Left renal cortex interstitium (tissue), 4 donors: ENCODE measurements at regions not wholly inside any gene's neighbourhood (a gene's known extent, or its start where the extent isn't known, plus 50 kb on each side); places are given as distances from the start of the nearest gene placed in this dataset.
"Not testable (repeated sequence)": the region's sequence is repeated elsewhere in the genome, so short reads cannot be mapped to it uniquely, and the experiment has no call there.

Experiments used
- DNase-seq, 4 donors: peaks; one replicate each; pipeline ENCODE4 v3.0.0-alpha.2; 2013; ENCODE audit warnings: low read depth in 4 of 4, low spot score in 2 of 4, missing footprints in 1 of 4

DNA sequence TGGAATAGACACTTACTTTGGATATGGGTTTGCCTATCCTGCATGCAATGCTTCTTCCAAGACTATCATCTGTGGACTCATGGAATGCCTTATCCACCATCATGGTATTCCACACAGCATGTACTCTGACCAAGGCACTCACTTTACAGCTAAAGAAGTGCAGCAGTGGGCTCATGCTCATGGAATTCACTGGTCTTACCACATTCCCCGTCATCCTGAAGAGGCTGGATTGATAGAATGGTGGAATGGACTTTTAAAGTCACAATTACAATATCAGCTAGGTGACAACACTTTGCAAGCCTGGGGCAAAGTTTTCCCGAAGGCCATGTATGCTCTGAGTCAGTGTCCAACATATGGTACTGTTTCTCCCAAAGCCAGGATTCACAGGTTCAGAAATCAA lies 199.1 kb downstream of the GJA1 start:
- not testable (repeated sequence) for DNase-seq

DNA sequence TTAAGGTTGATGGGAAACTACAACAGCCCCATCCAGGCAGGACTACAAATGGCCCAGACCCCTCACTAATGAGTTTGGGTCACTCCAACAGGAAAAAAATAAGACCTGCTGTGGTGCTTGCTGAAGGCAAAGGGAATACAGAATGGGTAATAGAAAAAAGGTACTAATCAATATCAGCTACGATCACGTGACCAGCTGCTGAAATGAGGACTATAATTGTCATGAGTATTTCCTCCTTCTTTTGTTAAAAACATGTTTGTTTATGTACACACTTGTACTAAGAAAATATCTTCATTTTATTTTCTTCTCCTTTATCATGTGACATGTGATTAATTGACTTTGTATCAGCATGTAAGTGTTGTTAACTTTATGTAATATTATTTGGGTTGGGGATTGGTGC lies 199.9 kb downstream of the GJA1 start:
- DNase-seq: no peak

GRCh38 chr6:121636217-121636616 lies 200.8 kb downstream of the GJA1 start:
- DNase-seq: not testable (repeated sequence)

DNA sequence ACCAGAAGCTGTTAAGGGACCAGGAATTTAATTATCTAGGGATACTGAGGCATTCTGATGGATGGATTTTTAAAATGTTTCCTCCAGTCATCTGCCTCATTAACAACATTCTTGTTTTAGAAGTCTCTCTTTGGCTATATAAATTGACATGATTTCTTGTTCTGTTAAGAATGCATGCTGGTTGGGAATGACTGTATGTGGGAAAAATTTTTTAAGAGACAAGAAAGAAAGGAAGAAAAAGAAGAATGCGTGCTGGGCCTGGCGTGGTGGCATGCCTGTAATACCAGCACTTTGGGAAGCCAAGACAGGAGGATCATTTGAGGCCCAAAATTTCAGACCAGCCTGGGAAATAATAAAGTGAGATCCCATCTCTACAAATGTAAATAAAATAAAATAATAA lies 203.6 kb downstream of the GJA1 start:
- DNase-seq: no peak

GRCh38 chr6:121641158-121641557 lies 205.7 kb downstream of the GJA1 start:
- no peak for DNase-seq

DNA sequence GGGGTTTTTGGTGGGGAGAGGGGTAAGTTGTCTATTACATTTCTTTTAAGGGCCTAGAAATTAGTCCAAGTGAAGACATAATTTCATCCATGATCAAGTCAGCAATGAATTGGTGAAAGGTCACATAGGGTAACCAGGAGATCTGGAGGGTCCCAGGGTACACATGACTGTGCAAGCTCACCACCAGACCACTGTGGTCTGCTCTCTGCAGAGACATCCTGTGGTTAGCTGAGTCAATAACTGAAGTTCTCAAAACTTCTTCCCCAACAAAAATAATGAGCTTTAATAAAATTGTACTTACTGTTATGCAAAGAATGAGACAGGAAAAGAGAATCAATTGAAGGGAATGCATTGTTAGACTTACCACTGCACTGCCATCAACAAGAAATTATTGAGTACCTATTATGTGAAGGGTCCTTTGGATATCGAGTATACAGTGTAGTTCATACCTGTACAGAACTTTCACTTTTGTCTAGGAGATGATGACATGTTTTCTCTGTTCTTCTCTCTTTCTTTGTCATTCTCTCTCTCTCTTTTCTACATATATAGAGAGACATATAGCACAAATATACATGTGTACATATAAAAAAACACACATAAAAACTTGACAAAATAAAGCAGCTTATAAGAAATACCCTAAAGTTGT lies 209.8 kb downstream of the GJA1 start:
- no peak for DNase-seq

GRCh38 chr6:121647905-121648304 lies 212.5 kb downstream of the GJA1 start:
- DNase-seq: no peak

GRCh38 chr6:121649951-121650350 lies 214.5 kb downstream of the GJA1 start:
- no peak for DNase-seq

GRCh38 chr6:121651420-121651819 lies 216.0 kb downstream of the GJA1 start:
- DNase-seq: no peak

GRCh38 chr6:121652223-121652622 lies 216.8 kb downstream of the GJA1 start:
- no peak for DNase-seq

- no peak for DNase-seq
Observed at GRCh38 chr6:121652726-121653623, 217.5 kb downstream of the GJA1 start.

DNA sequence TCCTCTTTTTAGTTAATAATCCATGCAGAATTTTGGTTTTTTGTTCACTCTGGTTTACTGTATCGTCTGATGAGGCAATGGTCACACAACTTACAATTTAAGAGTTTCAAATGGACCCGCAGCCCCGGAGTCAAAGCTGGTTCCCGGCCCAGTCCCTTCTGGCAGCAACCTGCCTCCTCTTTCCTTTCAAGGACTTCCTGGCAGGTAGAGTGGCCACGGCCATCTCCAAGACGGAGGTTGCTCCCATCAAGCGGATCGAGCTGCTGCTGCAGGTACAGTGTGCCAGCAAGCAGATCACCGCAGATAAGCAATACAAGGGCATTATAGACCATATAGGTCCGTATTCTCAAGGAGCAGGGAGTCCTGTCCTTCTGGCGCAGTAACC lies 218.2 kb downstream of the GJA1 start:
- DNase-seq: no peak

DNA sequence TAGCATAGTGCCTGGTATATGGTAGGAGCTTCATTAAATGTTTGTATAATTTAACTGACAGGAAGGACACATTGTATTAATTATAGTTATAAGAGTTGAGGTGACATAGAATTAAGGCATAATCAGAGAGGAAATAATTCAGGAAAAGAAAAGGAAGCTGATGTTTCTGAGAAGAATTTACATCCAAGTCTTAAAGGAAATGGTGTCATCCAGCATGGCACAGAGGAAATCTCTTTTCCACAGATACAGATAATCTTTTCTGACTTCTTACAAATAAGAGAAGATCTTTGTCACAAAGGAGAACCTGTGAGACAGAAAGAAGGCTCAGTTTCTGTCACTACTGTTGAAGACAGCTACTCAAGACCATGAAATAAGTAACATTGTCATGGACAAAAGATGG lies 222.5 kb downstream of the GJA1 start:
- no peak for DNase-seq

DNA sequence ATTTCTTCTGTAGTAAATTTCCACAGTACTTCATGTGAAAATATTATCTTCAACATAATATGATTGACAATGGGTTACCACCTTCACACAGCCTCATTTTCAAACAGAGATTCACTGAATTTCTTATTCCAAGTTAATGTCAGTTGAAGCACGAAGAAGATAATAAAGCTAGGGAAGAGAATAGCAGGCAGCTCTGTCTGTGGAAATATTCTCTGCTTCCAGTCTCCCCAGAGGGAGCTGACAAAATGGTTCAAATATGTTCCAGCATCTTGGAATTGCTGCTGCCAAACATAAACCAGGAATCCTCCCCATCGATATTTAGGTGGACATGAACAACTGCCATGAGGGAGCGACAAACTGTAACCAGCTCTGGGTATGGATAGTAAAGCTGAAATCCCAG lies 224.8 kb downstream of the GJA1 start:
- no peak for DNase-seq

DNA sequence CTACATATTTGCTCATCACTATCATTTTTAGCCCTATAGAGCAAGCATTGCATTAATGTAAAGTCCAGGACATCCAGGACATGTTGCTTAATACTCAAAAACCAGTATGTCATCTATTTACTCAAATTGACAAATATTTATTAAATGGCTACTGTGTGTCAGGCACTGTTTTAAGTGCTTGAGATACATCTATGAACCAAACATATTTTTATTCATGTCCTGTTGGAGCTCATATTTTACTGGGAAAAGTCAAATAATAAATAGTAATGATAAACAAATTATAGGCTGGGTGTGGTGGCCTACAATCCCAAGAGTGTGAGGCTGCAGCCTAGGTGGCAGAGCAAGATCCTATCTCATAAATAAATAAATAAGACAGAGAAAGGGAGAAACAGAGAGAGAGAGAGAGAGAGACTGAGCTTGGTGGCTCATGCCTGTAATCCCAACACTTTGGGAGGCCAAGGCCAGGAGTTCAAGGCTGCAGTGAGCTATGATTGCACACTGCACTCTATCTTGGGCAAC lies 227.9 kb downstream of the GJA1 start:
- no peak for DNase-seq

DNA sequence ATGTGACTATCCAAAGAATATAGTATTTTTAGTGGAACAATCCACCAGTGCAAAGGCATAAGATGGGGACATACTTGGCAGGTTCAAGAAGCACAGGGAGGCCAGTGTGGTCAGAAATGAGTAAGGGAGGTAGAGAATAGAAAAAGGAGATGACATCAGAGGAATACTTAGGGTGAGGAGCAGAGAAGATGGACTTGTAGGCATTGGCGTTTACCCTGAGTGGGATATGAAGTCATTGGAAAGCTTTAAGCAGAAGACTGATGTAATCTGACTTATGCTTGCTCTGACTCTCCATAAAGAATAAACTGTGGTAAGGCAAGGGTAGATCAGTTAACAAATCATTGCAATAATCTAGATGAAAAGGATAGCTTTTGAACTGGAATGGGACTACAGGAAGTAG lies 228.7 kb downstream of the GJA1 start:
- DNase-seq: no peak

- no peak for DNase-seq
Observed at GRCh38 chr6:121666814-121667213, 231.4 kb downstream of the GJA1 start.

DNA sequence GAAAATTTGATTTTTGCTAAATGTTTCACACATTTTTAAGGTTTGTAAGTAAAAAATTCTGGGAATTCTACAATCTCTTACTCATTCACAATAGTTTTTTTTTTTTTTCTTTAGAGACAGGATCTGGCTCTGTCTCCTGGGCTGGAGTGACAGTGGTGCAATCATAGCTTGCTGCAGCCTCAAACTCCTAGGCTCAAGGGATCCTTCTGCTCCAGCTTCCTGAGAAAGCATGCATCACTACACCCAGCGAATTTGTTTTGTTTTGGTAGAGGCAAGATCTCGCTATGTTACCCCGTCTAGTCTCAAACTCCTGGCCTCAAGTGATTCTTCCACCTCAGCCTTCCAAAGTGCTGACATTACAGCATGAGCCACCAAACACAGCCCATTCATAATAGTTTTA lies 232.8 kb downstream of the GJA1 start:
- no peak for DNase-seq

DNA sequence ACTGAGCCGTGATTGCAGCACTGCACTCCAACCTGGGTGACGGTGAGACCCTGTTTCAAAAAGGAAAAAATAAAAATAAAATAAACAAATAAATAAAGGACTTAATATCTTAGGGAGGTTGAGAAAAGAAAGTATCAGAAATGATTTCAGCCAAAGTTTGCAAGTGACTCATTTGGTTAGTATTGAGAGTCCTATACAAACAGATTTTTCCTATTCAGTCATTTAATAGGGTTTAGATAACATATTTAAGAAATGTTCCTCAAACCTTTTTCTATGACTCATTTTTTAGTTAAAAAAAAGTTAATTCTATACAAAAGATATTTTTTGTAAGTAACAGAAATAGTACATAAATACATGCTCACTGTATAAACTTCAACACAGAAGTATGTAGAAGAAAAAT lies 235.1 kb downstream of the GJA1 start:
- no peak for DNase-seq

GRCh38 chr6:121677571-121677970 lies 242.1 kb downstream of the GJA1 start:
- no peak for DNase-seq

GRCh38 chr6:121678245-121678644 lies 242.8 kb downstream of the GJA1 start:
- no peak for DNase-seq

DNA sequence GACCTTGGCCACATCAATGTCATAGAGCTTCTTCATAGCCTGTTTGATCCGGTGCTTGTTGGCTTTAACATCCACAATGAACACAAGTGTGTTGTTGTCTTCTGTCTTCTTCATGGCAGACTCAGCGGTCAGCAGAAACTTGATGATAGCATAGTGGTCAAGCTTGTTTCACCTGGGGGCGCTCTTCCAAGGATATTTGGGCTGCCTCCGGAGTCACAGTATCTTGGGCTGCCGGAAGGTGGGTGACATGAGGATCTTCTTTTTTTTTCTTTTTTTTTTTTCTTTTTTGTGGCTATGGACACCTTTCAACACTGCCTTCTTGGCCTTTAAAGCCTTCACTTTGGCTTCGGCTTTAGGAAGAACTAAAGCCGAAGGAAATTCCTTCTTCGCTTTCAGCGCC lies 244.6 kb downstream of the GJA1 start:
- no peak for DNase-seq
